ENCODE measurements at regions not wholly inside any gene's neighbourhood (a gene's known extent, or its start where the extent isn't known, plus 50 kb on each side); places are given as distances from the start of the nearest gene placed in this dataset.

- Histone ChIP-seq H3K27ac (ENCODE audit: low read depth, low read length) (no peak overlapping the region), H3K4me2 (ENCODE audit: low read length) (no peak overlapping the region), H3K27me3 (ENCODE audit: control insufficient read depth, low read length) (no peaks in the 10 kb centered on the region), H4K20me1 (ENCODE audit: control insufficient read depth, insufficient read depth, low read depth, low read length) (no peaks in the 10 kb centered on the region), H3K36me3 (ENCODE audit: control insufficient read depth, low read length) (no peaks in the 10 kb centered on the region), H3F3A (ENCODE audit: control insufficient read depth, insufficient read depth) (no peaks in the 10 kb centered on the region), H3K4me1 (ENCODE audit: control insufficient read depth, low read length) (no peaks in the 10 kb centered on the region), H3K9me2 (replicated peaks; ENCODE audit: control insufficient read depth, low read length) (no peaks in the 10 kb centered on the region), H3K79me2 (ENCODE audit: control insufficient read depth, low read length) (no peaks in the 10 kb centered on the region), H3K9me3 (ENCODE audit: control insufficient read depth, insufficient read depth, low read length) (no peaks in the 10 kb centered on the region), H3K4me3 (ENCODE audit: low read length) (no peak overlapping the region)
- TF ChIP-seq EZH2phosphoT487 (IDR thresholded peaks at IDR 0.05; ENCODE audit: borderline replicate concordance, low read length) (no peak), CTCF (IDR thresholded peaks at IDR 0.05; ENCODE audit: low read depth, low read length, poor library complexity, severe bottlenecking) (no peak)
Measured at GRCh38 chr2:118530976-118531375, 316.5 kb downstream of the EN1 start.

- Histone ChIP-seq H3K36me3 (ENCODE audit: control insufficient read depth, low read length) (no peaks in the 10 kb centered on the region), H3K9me2 (replicated peaks; ENCODE audit: control insufficient read depth, low read length) (no peaks in the 10 kb centered on the region), H3K4me3 (ENCODE audit: low read length) (no peak overlapping the region), H3K4me1 (ENCODE audit: control insufficient read depth, low read length) (no peaks in the 10 kb centered on the region), H3K27me3 (ENCODE audit: control insufficient read depth, low read length) (no peaks in the 10 kb centered on the region), H3K27ac (ENCODE audit: low read depth, low read length) (no peak overlapping the region), H3K9me3 (ENCODE audit: control insufficient read depth, insufficient read depth, low read length) (no peaks in the 10 kb centered on the region), H3K79me2 (ENCODE audit: control insufficient read depth, low read length) (no peaks in the 10 kb centered on the region), H3K4me2 (ENCODE audit: low read length) (no peak overlapping the region), H3F3A (ENCODE audit: control insufficient read depth, insufficient read depth) (no peaks in the 10 kb centered on the region), H4K20me1 (ENCODE audit: control insufficient read depth, insufficient read depth, low read depth, low read length) (no peaks in the 10 kb centered on the region)
- no peak for TF ChIP-seq EZH2phosphoT487 (IDR thresholded peaks at IDR 0.05; ENCODE audit: borderline replicate concordance, low read length)
- TF ChIP-seq CTCF (IDR thresholded peaks at IDR 0.05; ENCODE audit: low read depth, low read length, poor library complexity, severe bottlenecking): no peak
Measured at GRCh38 chr2:118529908-118530599, 317.4 kb downstream of the EN1 start.

- H3K4me3 ChIP-seq (ENCODE audit: low read length): no peak overlapping the region
- no peaks in the 10 kb centered on the region for H4K20me1 ChIP-seq (ENCODE audit: control insufficient read depth, insufficient read depth, low read depth, low read length)
- H3K9me2 ChIP-seq (replicated peaks; ENCODE audit: control insufficient read depth, low read length): no peaks in the 10 kb centered on the region
Measured at GRCh38 chr2:118527571-118527970, 319.9 kb downstream of the EN1 start.

More at GRCh38 chr2:118527571-118527970, 319.9 kb downstream of the EN1 start:
- Histone ChIP-seq H3K27ac (ENCODE audit: low read depth, low read length) (no peak overlapping the region), H3K79me2 (ENCODE audit: control insufficient read depth, low read length) (no peaks in the 10 kb centered on the region), H3K4me2 (ENCODE audit: low read length) (no peak overlapping the region), H3K27me3 (ENCODE audit: control insufficient read depth, low read length) (no peaks in the 10 kb centered on the region), H3K36me3 (ENCODE audit: control insufficient read depth, low read length) (no peaks in the 10 kb centered on the region), H3K4me1 (ENCODE audit: control insufficient read depth, low read length) (no peaks in the 10 kb centered on the region), H3K9me3 (ENCODE audit: control insufficient read depth, insufficient read depth, low read length) (no peaks in the 10 kb centered on the region), H3F3A (ENCODE audit: control insufficient read depth, insufficient read depth) (no peaks in the 10 kb centered on the region)
- TF ChIP-seq CTCF (IDR thresholded peaks at IDR 0.05; ENCODE audit: low read depth, low read length, poor library complexity, severe bottlenecking) (no peak), EZH2phosphoT487 (IDR thresholded peaks at IDR 0.05; ENCODE audit: borderline replicate concordance, low read length) (no peak)

Data from DOHH2 (cell line).